Astrocyte (in vitro differentiated cells and primary cell): ENCODE measurements at regions not wholly inside any gene's neighbourhood (a gene's known extent, or its start where the extent isn't known, plus 50 kb on each side); places are given as distances from the start of the nearest gene placed in this dataset.

ENCODE experiments used
- DNase-seq: peaks from one replicate; pipeline ENCODE4 v3.0.0-alpha.2; 2010; ENCODE audit warnings: low read depth
- FAIRE-seq: peaks from 2 replicates; lab custom pipeline; 2011; peaks lifted over from hg19 to GRCh38; lab: Jason Lieb, UNC
- H2AFZ ChIP-seq: 2 replicates; pipeline ENCODE4 v1.6.0; 2012; ENCODE audit warnings: low read depth, low read length, inconsistent platforms
- H3K27ac ChIP-seq: 2 replicates; pipeline ENCODE4 v1.5.1; 2011; ENCODE audit warnings: low read depth, low read length, inconsistent platforms
- H3K27me3 ChIP-seq: 2 replicates; pipeline ENCODE4 v1.6.0; 2011; ENCODE audit warnings: low read length, inconsistent platforms; ENCODE audit not compliant: insufficient read depth
- H3K36me3 ChIP-seq: 2 replicates; pipeline ENCODE4 v1.5.1; 2011; ENCODE audit warnings: low read length, inconsistent platforms; ENCODE audit not compliant: insufficient read depth
- H3K4me1 ChIP-seq: 2 replicates; pipeline ENCODE4 v1.5.1; 2011; ENCODE audit warnings: low read length, inconsistent platforms; ENCODE audit not compliant: insufficient read depth
- H3K4me2 ChIP-seq: 2 replicates; pipeline ENCODE4 v1.6.0; 2012; ENCODE audit warnings: low read length, inconsistent platforms
- H3K4me3 ChIP-seq: 2 replicates; pipeline ENCODE4 v1.5.1; 2011; ENCODE audit warnings: low read depth, mild to moderate bottlenecking, low read length, inconsistent platforms; ENCODE audit not compliant: insufficient read depth
- H3K79me2 ChIP-seq: 2 replicates; pipeline ENCODE4 v1.6.0; 2012; ENCODE audit warnings: mild to moderate bottlenecking, low read length, inconsistent platforms; ENCODE audit not compliant: insufficient read depth
- H3K9ac ChIP-seq: 2 replicates; pipeline ENCODE4 v1.6.0; 2012; ENCODE audit warnings: mild to moderate bottlenecking, low read length, inconsistent platforms
- H3K9me3 ChIP-seq: 2 replicates; pipeline ENCODE4 v1.5.1; 2012; ENCODE audit warnings: low read depth, mild to moderate bottlenecking, low read length, inconsistent platforms; ENCODE audit not compliant: insufficient read depth
- H4K20me1 ChIP-seq: 2 replicates; pipeline ENCODE4 v1.6.0; 2012; ENCODE audit warnings: low read length, inconsistent platforms; ENCODE audit not compliant: insufficient read depth
- H3K27ac Mint-ChIP-seq: one replicate; pipeline ENCODE4 v1.8.0; 2021; ENCODE audit warnings: mild to moderate bottlenecking, mixed read lengths; ENCODE audit not compliant: unreplicated experiment
- H3K27me3 Mint-ChIP-seq: one replicate; pipeline ENCODE4 v1.8.0; 2021; ENCODE audit warnings: low read depth, mixed read lengths; ENCODE audit not compliant: unreplicated experiment
- H3K36me3 Mint-ChIP-seq: one replicate; pipeline ENCODE4 v1.8.0; 2021; ENCODE audit warnings: low read depth, mixed read lengths; ENCODE audit not compliant: unreplicated experiment
- H3K4me1 Mint-ChIP-seq: one replicate; pipeline ENCODE4 v1.8.0; 2021; ENCODE audit warnings: low read depth, mixed read lengths; ENCODE audit not compliant: unreplicated experiment
- H3K4me3 Mint-ChIP-seq: one replicate; pipeline ENCODE4 v1.8.0; 2021; ENCODE audit warnings: mild to moderate bottlenecking, moderate library complexity, mixed read lengths; ENCODE audit not compliant: unreplicated experiment
- H3K9me3 Mint-ChIP-seq: one replicate; pipeline ENCODE4 v1.8.0; 2021; ENCODE audit warnings: mild to moderate bottlenecking, mixed read lengths; ENCODE audit not compliant: unreplicated experiment
- EZH2 ChIP-seq: IDR thresholded peaks from 2 replicates; pipeline ENCODE4 v1.6.1; 2012; ENCODE audit warnings: mild to moderate bottlenecking, low read length, inconsistent platforms; ENCODE audit not compliant: insufficient read depth
- TF ChIP-seq, protein P1 (sequence below): IDR thresholded peaks from 2 replicates; pipeline ENCODE4 v1.5.1; 2011; ENCODE audit warnings: low read depth, mild to moderate bottlenecking, inconsistent platforms, low read length, moderate library complexity; ENCODE audit not compliant: insufficient read depth

DNA sequence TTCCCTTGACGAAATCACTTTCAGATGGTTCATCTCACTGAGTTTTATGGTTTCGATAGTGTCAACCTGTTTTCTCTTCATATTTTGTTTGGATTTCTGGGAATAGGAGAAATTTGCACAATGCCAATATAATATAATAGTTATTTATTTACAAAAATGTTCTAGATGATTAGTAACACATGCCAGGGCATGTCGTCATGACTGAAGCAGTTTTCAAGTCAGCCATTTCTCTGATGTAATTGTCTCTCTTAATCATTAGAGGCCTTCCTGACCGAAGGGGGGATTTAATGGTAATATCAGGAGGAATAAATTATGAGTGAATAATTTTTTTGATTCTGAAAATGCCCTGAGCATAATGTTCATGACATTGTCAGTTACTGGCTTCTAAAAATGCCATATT is 246.5 kb upstream of the ATP10B start:
- FAIRE-seq = no peak

DNA sequence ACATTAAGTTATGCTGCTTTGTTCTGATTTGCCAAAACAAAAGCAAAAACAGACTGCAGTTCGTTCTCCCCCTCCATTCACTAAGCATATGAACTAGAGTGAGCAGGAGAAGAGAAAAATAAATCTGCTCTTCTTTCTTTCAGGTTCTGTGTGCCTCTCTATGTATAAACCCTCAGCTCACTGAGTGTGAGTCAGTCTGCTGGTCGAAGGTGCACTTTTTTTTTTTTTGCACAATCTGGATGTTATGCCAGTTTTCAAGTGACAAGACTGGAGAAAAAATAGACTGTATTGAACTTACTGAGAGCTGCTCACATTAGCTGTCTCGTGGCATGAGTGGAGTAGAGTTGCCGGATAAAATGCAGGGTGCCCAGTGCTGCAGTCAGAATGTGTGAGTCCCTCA is 244.6 kb upstream of the ATP10B start:
- no peak overlapping the region for H3K4me3 Mint-ChIP-seq
- H3K27ac ChIP-seq = no peak overlapping the region

More for the DNA sequence above, 246.5 kb upstream of the ATP10B start:
- no peak overlapping the region for H3K27ac ChIP-seq
- H3K79me2 ChIP-seq = no peaks in the 10 kb centered on the region
- peaks cover 1% of the 10 kb centered on the region for H3K36me3 Mint-ChIP-seq
- no peak overlapping the region for H3K4me3 Mint-ChIP-seq
- no peak overlapping the region for H3K4me2 ChIP-seq
- no peak overlapping the region for H3K9ac ChIP-seq
- no peaks in the 10 kb centered on the region for H3K9me3 Mint-ChIP-seq
- peaks cover 16% of the 10 kb centered on the region for H3K4me1 Mint-ChIP-seq
- no peak overlapping the region for H2AFZ ChIP-seq
- no peaks in the 10 kb centered on the region for H4K20me1 ChIP-seq
- no peaks in the 10 kb centered on the region for H3K36me3 ChIP-seq
- DNase-seq = no peak
- TF ChIP-seq EZH2 = no peak
- TF ChIP-seq, protein P1, sequence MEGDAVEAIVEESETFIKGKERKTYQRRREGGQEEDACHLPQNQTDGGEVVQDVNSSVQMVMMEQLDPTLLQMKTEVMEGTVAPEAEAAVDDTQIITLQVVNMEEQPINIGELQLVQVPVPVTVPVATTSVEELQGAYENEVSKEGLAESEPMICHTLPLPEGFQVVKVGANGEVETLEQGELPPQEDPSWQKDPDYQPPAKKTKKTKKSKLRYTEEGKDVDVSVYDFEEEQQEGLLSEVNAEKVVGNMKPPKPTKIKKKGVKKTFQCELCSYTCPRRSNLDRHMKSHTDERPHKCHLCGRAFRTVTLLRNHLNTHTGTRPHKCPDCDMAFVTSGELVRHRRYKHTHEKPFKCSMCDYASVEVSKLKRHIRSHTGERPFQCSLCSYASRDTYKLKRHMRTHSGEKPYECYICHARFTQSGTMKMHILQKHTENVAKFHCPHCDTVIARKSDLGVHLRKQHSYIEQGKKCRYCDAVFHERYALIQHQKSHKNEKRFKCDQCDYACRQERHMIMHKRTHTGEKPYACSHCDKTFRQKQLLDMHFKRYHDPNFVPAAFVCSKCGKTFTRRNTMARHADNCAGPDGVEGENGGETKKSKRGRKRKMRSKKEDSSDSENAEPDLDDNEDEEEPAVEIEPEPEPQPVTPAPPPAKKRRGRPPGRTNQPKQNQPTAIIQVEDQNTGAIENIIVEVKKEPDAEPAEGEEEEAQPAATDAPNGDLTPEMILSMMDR = no peak
- no peak overlapping the region for H3K27ac Mint-ChIP-seq
- H3K27me3 Mint-ChIP-seq = no peaks in the 10 kb centered on the region
- no peaks in the 10 kb centered on the region for H3K27me3 ChIP-seq
- H3K4me3 ChIP-seq = no peak overlapping the region
- H3K4me1 ChIP-seq = peaks cover 3% of the 10 kb centered on the region
- peaks cover 4% of the 10 kb centered on the region for H3K9me3 ChIP-seq

DNA sequence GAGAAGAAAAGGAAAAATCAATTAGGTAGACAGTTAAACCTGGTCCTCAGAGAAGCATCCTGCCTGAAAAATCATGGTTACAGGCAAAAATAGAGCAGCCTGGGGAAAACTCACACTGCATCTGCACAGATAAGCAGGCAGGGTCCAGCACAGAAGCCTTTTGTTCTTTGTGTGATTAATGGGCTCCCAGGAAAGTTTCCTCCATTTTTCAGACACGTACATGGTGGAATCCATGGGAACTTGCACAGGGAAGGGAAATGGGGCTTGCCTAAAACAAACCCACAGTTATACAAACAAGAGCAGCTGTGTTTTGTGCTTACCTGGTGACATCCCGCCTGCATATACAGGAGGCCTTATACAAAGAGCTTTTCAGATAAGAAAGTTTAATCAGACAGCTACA is 243.9 kb upstream of the ATP10B start:
- H3K36me3 Mint-ChIP-seq = peaks cover 1% of the 10 kb centered on the region
- no peak for FAIRE-seq
- H2AFZ ChIP-seq = no peak overlapping the region
- peaks cover 20% of the 10 kb centered on the region for H3K4me1 Mint-ChIP-seq
- H4K20me1 ChIP-seq = no peaks in the 10 kb centered on the region
- H3K27ac ChIP-seq = no peak overlapping the region
- no peak overlapping the region for H3K27ac Mint-ChIP-seq
- peaks cover 4% of the 10 kb centered on the region for H3K9me3 ChIP-seq
- H3K4me1 ChIP-seq = peaks cover 3% of the 10 kb centered on the region
- no peak for TF ChIP-seq EZH2
- TF ChIP-seq, protein P1 = no peak
- DNase-seq = peak; percentile 54
- no peaks in the 10 kb centered on the region for H3K79me2 ChIP-seq
- peak overlapping the region; percentile 44 for H3K4me2 ChIP-seq
- H3K9ac ChIP-seq = no peak overlapping the region
- no peaks in the 10 kb centered on the region for H3K36me3 ChIP-seq
- H3K27me3 Mint-ChIP-seq = no peaks in the 10 kb centered on the region
- no peaks in the 10 kb centered on the region for H3K9me3 Mint-ChIP-seq
- H3K27me3 ChIP-seq = no peaks in the 10 kb centered on the region
- no peak overlapping the region for H3K4me3 Mint-ChIP-seq
- H3K4me3 ChIP-seq = no peak overlapping the region

More for the DNA sequence above, 244.6 kb upstream of the ATP10B start:
- Histone ChIP-seq H3K27me3 (no peaks in the 10 kb centered on the region), H3K4me1 (peaks cover 3% of the 10 kb centered on the region), H3K4me2 (peak overlapping the region; percentile 44), H3K9me3 (peaks cover 4% of the 10 kb centered on the region), H3K9ac (no peak overlapping the region), H2AFZ (no peak overlapping the region), H3K79me2 (no peaks in the 10 kb centered on the region), H4K20me1 (no peaks in the 10 kb centered on the region), H3K36me3 (no peaks in the 10 kb centered on the region), H3K4me3 (no peak overlapping the region)
- Mint-ChIP-seq H3K27me3 (no peaks in the 10 kb centered on the region), H3K27ac (no peak overlapping the region), H3K9me3 (no peaks in the 10 kb centered on the region), H3K36me3 (peaks cover 1% of the 10 kb centered on the region), H3K4me1 (peaks cover 20% of the 10 kb centered on the region)
- no peak for DNase-seq
- no peak for FAIRE-seq
- TF ChIP-seq, protein P1 = no peak
- no peak for TF ChIP-seq EZH2
